Colonic mucosa (tissue), 4 donors: ENCODE measurements at regions not wholly inside any gene's neighbourhood (a gene's known extent, or its start where the extent isn't known, plus 50 kb on each side); places are given as distances from the start of the nearest gene placed in this dataset.

Experiments
- DNase-seq: peaks from one replicate; pipeline ENCODE4 v3.0.0-alpha.2; 2020
- H3K27ac ChIP-seq: fragments of 200-600 bp; one replicate; pipeline ENCODE4 v1.8.0; 2021
- H3K27me3 ChIP-seq: fragments of 200-600 bp; one replicate; pipeline ENCODE4 v1.8.0; 2021
- H3K36me3 ChIP-seq: fragments of 200-600 bp; one replicate; pipeline ENCODE4 v1.8.0; 2021
- H3K4me1 ChIP-seq: fragments of 200-600 bp; one replicate; pipeline ENCODE4 v1.8.0; 2021; ENCODE audit warnings: mild to moderate bottlenecking
- H3K4me3 ChIP-seq: fragments of 200-600 bp; one replicate; pipeline ENCODE4 v1.8.0; 2021
- H3K9ac ChIP-seq, 2 donors: one replicate each; pipeline ENCODE4 v1.7.0; 2013; ENCODE audit warnings: control low read depth in 2 of 2, low read depth in 2 of 2, low read length in 2 of 2
- H3K9me3 ChIP-seq: fragments of 200-600 bp; one replicate; pipeline ENCODE4 v1.8.0; 2021
- intact Hi-C: fragments of 100-400 bp; cut with DNase I; formaldehyde crosslinking; loops from one replicate; pipeline ENCODE4 v1.14.1; 2022
- TF ChIP-seq, protein P1 (sequence below): fragments of 200-600 bp; IDR thresholded peaks from one replicate; pipeline ENCODE4 v1.8.0; 2022; ENCODE audit warnings: antibody characterized with exemption, mild to moderate bottlenecking
- donor health status: healthy.
- donor health status: DM: no; HTN: no; CAD: no.
- donor health status: DM: no; HTN: no; CAD: no.

DNA sequence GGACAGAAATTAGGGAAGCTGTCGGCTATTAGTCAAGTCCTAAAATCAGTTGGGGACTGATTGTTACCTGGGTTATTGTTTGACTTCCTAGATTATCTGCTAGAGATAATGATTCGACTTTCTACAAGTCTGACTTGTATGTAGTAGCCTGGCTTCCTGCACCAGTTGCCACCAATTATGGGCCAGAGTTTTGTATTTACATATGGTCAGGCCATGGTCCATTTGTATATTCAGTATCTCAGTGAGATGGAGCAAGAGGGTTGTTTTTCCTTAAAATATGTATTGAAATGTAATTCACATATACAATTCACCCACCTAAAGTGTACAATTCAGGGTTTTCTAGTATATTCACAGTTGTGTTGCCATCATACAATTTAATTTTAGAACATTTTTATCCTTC lies 130.6 kb upstream of the PHACTR3 start:
- DNase-seq = no peak
- no peak overlapping the region for H3K27ac ChIP-seq
- H3K9me3 ChIP-seq = no peaks in the 10 kb centered on the region
- no peak overlapping the region for H3K9ac ChIP-seq
- H3K27me3 ChIP-seq = no peaks in the 10 kb centered on the region
- TF ChIP-seq, protein P1, sequence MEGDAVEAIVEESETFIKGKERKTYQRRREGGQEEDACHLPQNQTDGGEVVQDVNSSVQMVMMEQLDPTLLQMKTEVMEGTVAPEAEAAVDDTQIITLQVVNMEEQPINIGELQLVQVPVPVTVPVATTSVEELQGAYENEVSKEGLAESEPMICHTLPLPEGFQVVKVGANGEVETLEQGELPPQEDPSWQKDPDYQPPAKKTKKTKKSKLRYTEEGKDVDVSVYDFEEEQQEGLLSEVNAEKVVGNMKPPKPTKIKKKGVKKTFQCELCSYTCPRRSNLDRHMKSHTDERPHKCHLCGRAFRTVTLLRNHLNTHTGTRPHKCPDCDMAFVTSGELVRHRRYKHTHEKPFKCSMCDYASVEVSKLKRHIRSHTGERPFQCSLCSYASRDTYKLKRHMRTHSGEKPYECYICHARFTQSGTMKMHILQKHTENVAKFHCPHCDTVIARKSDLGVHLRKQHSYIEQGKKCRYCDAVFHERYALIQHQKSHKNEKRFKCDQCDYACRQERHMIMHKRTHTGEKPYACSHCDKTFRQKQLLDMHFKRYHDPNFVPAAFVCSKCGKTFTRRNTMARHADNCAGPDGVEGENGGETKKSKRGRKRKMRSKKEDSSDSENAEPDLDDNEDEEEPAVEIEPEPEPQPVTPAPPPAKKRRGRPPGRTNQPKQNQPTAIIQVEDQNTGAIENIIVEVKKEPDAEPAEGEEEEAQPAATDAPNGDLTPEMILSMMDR = no peak
- H3K36me3 ChIP-seq = no peaks in the 10 kb centered on the region
- no peak overlapping the region for H3K4me3 ChIP-seq
- H3K4me1 ChIP-seq = no peaks in the 10 kb centered on the region
- intact Hi-C loops = no loop called here

DNA sequence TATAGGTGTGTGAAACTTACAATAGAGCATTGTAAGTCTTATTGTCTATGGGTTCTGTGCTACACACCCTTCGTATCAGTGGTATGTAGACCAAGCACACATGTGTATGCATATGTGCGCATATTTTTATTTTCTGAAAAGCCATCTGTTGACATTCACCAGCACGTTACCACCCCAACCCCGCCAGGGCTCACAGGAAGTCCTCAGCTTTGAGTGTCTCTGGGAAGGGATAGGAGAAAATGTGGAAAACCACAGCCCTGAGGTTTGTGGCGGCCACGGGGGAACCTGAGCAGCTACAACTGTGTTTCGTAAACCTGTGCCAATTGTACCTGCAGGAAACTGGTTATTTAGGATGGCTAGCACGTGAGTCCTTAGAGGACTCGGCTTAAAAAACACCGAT lies 123.3 kb upstream of the PHACTR3 start:
- intact Hi-C loops = no loop called here
- H3K27ac ChIP-seq = no peak overlapping the region
- H3K4me3 ChIP-seq = no peak overlapping the region

DNA sequence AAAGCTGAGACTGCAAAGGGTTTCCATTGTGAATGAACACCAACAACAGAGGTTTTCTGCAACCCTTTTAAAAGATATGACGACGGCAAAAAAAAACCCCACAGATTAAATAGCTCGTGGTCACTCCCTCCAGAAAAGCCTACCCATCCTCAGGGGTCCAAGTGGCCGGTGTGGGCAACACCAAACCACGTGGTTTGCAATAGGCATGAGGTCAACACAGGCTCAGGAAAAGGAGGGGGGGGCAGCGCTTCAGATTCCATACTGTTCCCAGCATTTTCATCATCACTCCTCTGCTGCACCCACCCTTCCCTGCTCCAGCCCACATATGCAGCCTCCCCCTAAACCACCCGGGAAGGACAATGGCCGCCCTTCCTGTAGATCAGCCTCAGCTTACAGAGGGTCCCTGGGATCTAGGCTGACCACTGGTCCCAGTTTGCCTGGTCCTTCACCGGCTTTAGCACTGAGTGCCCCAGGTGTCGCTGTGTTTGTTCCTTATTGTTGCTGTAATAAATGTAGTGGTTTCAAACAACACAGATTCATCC lies 122.8 kb upstream of the PHACTR3 start:
- no peak for DNase-seq
- intact Hi-C loops = no loop called here

More for the DNA sequence above, 123.3 kb upstream of the PHACTR3 start:
- no peaks in the 10 kb centered on the region for H3K9me3 ChIP-seq
- H3K4me1 ChIP-seq = no peaks in the 10 kb centered on the region
- H3K36me3 ChIP-seq = no peaks in the 10 kb centered on the region
- no peak for DNase-seq
- H3K9ac ChIP-seq = no peak overlapping the region
- TF ChIP-seq, protein P1 = no peak
- no peaks in the 10 kb centered on the region for H3K27me3 ChIP-seq

DNA sequence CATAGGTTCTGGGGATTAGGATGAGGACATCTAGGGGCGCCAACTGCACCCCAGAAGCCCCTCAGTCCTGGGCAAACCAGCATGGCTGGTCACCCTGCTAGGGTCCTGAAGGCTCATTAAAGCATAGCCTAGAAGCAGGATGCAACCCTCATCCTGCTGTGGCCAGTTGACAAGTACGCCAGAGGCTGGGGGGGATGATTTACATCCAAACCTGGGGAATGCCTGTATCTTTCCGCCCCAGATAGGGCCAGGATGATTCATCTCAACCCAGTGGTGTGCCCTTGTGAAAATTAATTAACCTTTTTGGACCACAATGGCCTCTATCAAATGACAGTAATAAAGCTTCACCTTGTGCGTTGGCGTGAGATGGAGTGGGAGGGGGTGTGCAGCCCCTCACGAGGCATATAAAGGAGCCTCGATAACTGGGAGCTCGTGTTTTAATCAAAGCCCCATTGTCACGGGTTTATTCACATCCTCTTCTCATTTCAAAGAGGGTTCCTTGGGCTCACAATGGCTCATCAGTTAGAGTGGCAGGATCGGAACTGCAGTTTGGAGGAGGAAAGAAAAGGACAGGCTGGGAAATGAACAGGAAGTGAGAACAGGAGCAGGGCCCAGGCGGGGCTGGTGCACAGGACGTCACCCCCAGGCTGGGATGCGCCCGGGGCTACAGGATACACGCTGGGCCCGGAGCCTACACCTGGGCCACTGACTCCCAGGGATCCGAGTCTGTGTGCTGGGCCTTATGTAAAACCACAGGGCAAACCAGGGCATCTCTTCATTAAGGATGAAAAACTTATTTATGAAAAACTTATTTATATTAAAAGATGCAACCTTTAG lies 121.8 kb upstream of the PHACTR3 start:
- Histone ChIP-seq H3K27ac (no peak overlapping the region), H3K9me3 (no peaks in the 10 kb centered on the region), H3K4me1 (no peaks in the 10 kb centered on the region), H3K4me3 (no peak overlapping the region), H3K36me3 (no peaks in the 10 kb centered on the region), H3K9ac (no peak overlapping the region), H3K27me3 (no peaks in the 10 kb centered on the region)
- intact Hi-C loops = no loop called here
- DNase-seq = no peak
- TF ChIP-seq, protein P1 = no peak

More for the DNA sequence above, 122.8 kb upstream of the PHACTR3 start:
- Histone ChIP-seq H3K9ac (no peak overlapping the region), H3K9me3 (no peaks in the 10 kb centered on the region), H3K4me1 (no peaks in the 10 kb centered on the region), H3K27me3 (no peaks in the 10 kb centered on the region), H3K36me3 (no peaks in the 10 kb centered on the region), H3K27ac (no peak overlapping the region), H3K4me3 (no peak overlapping the region)
- TF ChIP-seq, protein P1 = no peak

DNA sequence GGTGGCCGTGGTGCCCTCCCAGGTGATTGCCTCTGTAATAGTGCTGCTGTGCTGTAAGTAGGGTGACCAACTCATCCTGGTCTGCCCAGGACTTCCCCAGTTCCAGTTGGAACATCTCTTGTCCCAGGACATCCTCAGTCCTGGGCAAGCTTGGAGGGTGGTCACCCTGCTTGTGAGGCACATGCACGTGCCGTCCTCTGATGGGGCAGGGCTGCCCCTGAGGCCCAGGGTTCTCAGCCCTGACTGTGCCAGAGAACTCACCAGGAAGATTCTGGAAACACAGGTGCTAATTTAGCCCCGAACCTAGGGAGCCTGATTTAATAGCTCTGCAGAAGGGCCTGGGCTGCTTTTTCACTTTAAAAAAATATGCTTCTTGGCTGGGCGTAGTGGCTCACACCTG lies 120.9 kb upstream of the PHACTR3 start:
- DNase-seq = no peak

More for the DNA sequence above, 120.9 kb upstream of the PHACTR3 start:
- no peak overlapping the region for H3K27ac ChIP-seq
- intact Hi-C loops = no loop called here
- H3K9ac ChIP-seq = no peak overlapping the region
- TF ChIP-seq, protein P1 = no peak
- no peaks in the 10 kb centered on the region for H3K27me3 ChIP-seq
- H3K4me3 ChIP-seq = no peak overlapping the region
- H3K4me1 ChIP-seq = no peaks in the 10 kb centered on the region
- no peaks in the 10 kb centered on the region for H3K36me3 ChIP-seq
- no peaks in the 10 kb centered on the region for H3K9me3 ChIP-seq
